ENCODE measurements at regions not wholly inside any gene's neighbourhood (a gene's known extent, or its start where the extent isn't known, plus 50 kb on each side); places are given as distances from the start of the nearest gene placed in this dataset.

DNA sequence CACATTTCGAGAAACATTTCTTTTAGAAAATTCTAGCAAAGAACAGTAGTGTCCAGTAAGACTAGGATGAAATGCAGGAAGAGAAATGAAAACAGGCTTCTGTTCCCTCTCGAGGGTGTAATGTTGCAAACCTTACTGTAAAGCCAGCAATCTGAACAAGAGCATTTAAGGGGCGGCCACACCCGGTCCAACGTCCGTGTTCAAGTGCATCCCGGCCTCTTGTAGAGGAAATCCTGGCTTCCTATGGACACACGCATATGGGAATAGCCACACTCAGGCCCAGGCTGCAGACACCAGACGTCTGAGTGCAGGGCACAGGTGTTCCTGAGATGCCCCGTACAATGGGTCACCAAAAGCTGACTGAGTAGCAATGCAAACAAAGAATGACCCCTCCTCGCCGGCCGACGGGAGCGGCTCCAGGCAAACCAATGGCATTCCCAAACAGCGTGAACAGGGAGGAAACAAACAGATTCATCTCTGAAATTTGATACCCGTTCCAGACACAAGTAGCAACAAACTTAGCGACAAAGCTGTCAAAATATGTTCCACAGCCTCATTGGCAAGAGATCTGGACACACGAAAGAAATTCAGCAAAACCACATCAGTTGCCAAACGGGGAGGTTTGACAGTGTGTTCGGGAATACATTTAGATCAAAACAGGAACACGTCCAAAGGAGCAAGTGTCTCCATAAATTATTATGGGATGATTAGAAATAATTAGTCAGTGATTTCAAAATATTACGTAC lies 278.6 kb upstream of the TSHZ3 start:
- TF ChIP-seq, protein P1, sequence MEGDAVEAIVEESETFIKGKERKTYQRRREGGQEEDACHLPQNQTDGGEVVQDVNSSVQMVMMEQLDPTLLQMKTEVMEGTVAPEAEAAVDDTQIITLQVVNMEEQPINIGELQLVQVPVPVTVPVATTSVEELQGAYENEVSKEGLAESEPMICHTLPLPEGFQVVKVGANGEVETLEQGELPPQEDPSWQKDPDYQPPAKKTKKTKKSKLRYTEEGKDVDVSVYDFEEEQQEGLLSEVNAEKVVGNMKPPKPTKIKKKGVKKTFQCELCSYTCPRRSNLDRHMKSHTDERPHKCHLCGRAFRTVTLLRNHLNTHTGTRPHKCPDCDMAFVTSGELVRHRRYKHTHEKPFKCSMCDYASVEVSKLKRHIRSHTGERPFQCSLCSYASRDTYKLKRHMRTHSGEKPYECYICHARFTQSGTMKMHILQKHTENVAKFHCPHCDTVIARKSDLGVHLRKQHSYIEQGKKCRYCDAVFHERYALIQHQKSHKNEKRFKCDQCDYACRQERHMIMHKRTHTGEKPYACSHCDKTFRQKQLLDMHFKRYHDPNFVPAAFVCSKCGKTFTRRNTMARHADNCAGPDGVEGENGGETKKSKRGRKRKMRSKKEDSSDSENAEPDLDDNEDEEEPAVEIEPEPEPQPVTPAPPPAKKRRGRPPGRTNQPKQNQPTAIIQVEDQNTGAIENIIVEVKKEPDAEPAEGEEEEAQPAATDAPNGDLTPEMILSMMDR (IDR thresholded peaks at IDR 0.05) = no peak
- no peak for TF ChIP-seq POLR2A (IDR thresholded peaks at IDR 0.05)
